IMR-90 (cell line): ENCODE measurements at regions not wholly inside any gene's neighbourhood (a gene's known extent, or its start where the extent isn't known, plus 50 kb on each side); places are given as distances from the start of the nearest gene placed in this dataset.

Experiments
- ATAC-seq: fragments of 200-7000 bp; cut with Tn5 transposase; 2 replicates; pipeline ENCODE4 v1.9.1; 2020; ENCODE audit warnings: low read depth, mild to moderate bottlenecking, moderate library complexity
- BruUV-seq: library from RNA; stranded (reverse); fragments of 400-500 nt; replicated peaks from 2 replicates; lab custom pipeline; 2021; lab: Mats Ljungman, UMichigan
- CTCF ChIA-PET: fragments of 300-600 bp; formaldehyde crosslinking; extraction: SDS; loops from one replicate; lab custom pipeline; 2021; ENCODE audit warnings: antibody characterized with exemption; lab: Yijun Ruan, JAX
- POLR2A ChIA-PET: fragments of 300-600 bp; sonication (Branson Sonifier 250); formaldehyde crosslinking; loops from one replicate; lab custom pipeline; 2022; ENCODE audit warnings: antibody characterized with exemption; ENCODE audit not compliant: unreplicated experiment; lab: Charles Lee
- DNase-seq: peaks from one replicate; pipeline ENCODE4 v3.0.0; 2013
- H2AFZ ChIP-seq: replicated peaks from 2 replicates; pipeline ENCODE3; 2013; ENCODE audit warnings: low read length, mild to moderate bottlenecking; ENCODE audit not compliant: poor library complexity
- H2AK5ac ChIP-seq: 2 replicates; pipeline ENCODE4 v1.6.1; 2013; ENCODE audit warnings: low read depth, low read length, inconsistent platforms
- H2AK9ac ChIP-seq: replicated peaks from 2 replicates; pipeline ENCODE3; 2013; ENCODE audit warnings: mild to moderate bottlenecking, low read depth, low read length, moderate library complexity; ENCODE audit not compliant: poor library complexity
- H2BK120ac ChIP-seq: 2 replicates; pipeline ENCODE4 v1.6.1; 2013; ENCODE audit warnings: low read depth, low read length, inconsistent platforms
- H2BK15ac ChIP-seq: 3 replicates; pipeline ENCODE4 v1.6.1; 2013; ENCODE audit warnings: low read depth, low read length, inconsistent platforms
- H2BK20ac ChIP-seq: 2 replicates; pipeline ENCODE4 v1.6.1; 2013; ENCODE audit warnings: low read depth, mild to moderate bottlenecking, inconsistent platforms, low read length, moderate library complexity
- H2BK5ac ChIP-seq: 2 replicates; pipeline ENCODE4 v1.6.1; 2013; ENCODE audit warnings: mild to moderate bottlenecking, low read depth, low read length, inconsistent platforms; ENCODE audit not compliant: poor library complexity, severe bottlenecking
- H3K14ac ChIP-seq: replicated peaks from 2 replicates; pipeline ENCODE4 v1.6.1; 2013; ENCODE audit warnings: low read depth, low read length, inconsistent platforms
- H3K18ac ChIP-seq: 2 replicates; pipeline ENCODE4 v1.6.1; 2013; ENCODE audit warnings: low read depth, low read length, control low read depth
- H3K23ac ChIP-seq: 2 replicates; pipeline ENCODE4 v1.6.1; 2013; ENCODE audit warnings: low read depth, low read length, inconsistent platforms
- H3K27ac ChIP-seq: 2 replicates; pipeline ENCODE4 v1.5.1; 2013; ENCODE audit warnings: mild to moderate bottlenecking, control low read depth, low read length; ENCODE audit not compliant: insufficient read depth
- H3K27me3 ChIP-seq: 2 replicates; pipeline ENCODE4 v1.6.1; 2013; ENCODE audit warnings: low read length; ENCODE audit not compliant: control insufficient read depth, insufficient read depth
- H3K36me3 ChIP-seq: 2 replicates; pipeline ENCODE4 v1.6.1; 2013; ENCODE audit warnings: low read length, mixed read lengths; ENCODE audit not compliant: control insufficient read depth, insufficient read depth
- H3K4ac ChIP-seq: 2 replicates; pipeline ENCODE4 v1.6.1; 2013; ENCODE audit warnings: low read depth, low read length, inconsistent platforms
- H3K4me1 ChIP-seq: 2 replicates; pipeline ENCODE4 v1.6.1; 2013; ENCODE audit warnings: low read length, mixed read lengths; ENCODE audit not compliant: control insufficient read depth, insufficient read depth
- H3K4me2 ChIP-seq: 2 replicates; pipeline ENCODE4 v1.6.1; 2013; ENCODE audit warnings: low read depth, mild to moderate bottlenecking, control low read depth, low read length, moderate library complexity
- H3K4me3 ChIP-seq: 2 replicates; pipeline ENCODE4 v1.5.1; 2013; ENCODE audit warnings: low read depth, mild to moderate bottlenecking, control low read depth, low read length, moderate library complexity; ENCODE audit not compliant: insufficient read depth
- H3K56ac ChIP-seq: 2 replicates; pipeline ENCODE4 v1.6.1; 2013; ENCODE audit warnings: low read length, inconsistent platforms; ENCODE audit not compliant: insufficient read depth; ENCODE audit errors: extremely low read depth
- H3K79me1 ChIP-seq, 2 experiments: 2 replicates each; pipeline ENCODE4 v1.6.1; 2013; ENCODE audit warnings: low read length in 2 of 2, inconsistent platforms in 1 of 2, low read depth in 1 of 2
- H3K9ac ChIP-seq: 2 replicates; pipeline ENCODE4 v1.6.1; 2013; ENCODE audit warnings: low read depth, low read length, control low read depth
- H3K9me1 ChIP-seq: 2 replicates; pipeline ENCODE4 v1.6.1; 2013; ENCODE audit warnings: low read length, inconsistent platforms; ENCODE audit not compliant: insufficient read depth
- H3K9me3 ChIP-seq: 2 replicates; pipeline ENCODE4 v1.6.1; 2013; ENCODE audit warnings: low read length; ENCODE audit not compliant: control insufficient read depth, insufficient read depth
- H4K20me1 ChIP-seq: 2 replicates; pipeline ENCODE4 v1.6.1; 2013; ENCODE audit warnings: low read length, inconsistent platforms; ENCODE audit not compliant: insufficient read depth
- H4K5ac ChIP-seq: 2 replicates; pipeline ENCODE4 v1.6.1; 2013; ENCODE audit warnings: mild to moderate bottlenecking, low read depth, low read length, control low read depth
- H4K8ac ChIP-seq, 2 experiments: 2 replicates each; pipeline ENCODE4 v1.6.1; 2013; ENCODE audit warnings: low read depth in 2 of 2, low read length in 2 of 2, control low read depth in 1 of 2, inconsistent platforms in 1 of 2
- H4K91ac ChIP-seq: 2 replicates; pipeline ENCODE4 v1.6.1; 2013; ENCODE audit warnings: low read depth, low read length, inconsistent platforms; ENCODE audit not compliant: insufficient read depth
- CEBPB ChIP-seq: IDR thresholded peaks from 2 replicates; pipeline ENCODE4 v1.6.1; 2012; ENCODE audit warnings: low read depth, low read length, improper control_type of control experiment
- FOS ChIP-seq: fragments of 150-350 bp; IDR thresholded peaks from 2 replicates; pipeline ENCODE4 v1.6.1; 2016; ENCODE audit warnings: low read depth, low read length
- MAZ ChIP-seq: IDR thresholded peaks from 2 replicates; pipeline ENCODE4 v1.6.1; 2012; ENCODE audit warnings: low read depth, mild to moderate bottlenecking, low read length, improper control_type of control experiment, moderate library complexity, borderline replicate concordance
- NFE2L2 ChIP-seq: fragments of 150-350 bp; IDR thresholded peaks from 2 replicates; pipeline ENCODE4 v1.6.1; 2016; ENCODE audit warnings: low read depth, mild to moderate bottlenecking, low read length
- RAD21 ChIP-seq: IDR thresholded peaks from 2 replicates; pipeline ENCODE4 v1.6.1; 2012; ENCODE audit warnings: low read length, improper control_type of control experiment
- RCOR1 ChIP-seq: IDR thresholded peaks from 2 replicates; pipeline ENCODE4 v1.6.1; 2012; ENCODE audit warnings: mild to moderate bottlenecking, low read length, improper control_type of control experiment; ENCODE audit not compliant: insufficient replicate concordance
- WGBS, 2 experiments: methylation state at CpG; one replicate each; pipeline versions ENCODE4 v1.1.5 to v1.1.7; 2013; ENCODE audit warnings: missing lambda C conversion rate in 2 of 2; ENCODE audit not compliant: insufficient read length in 1 of 2; ENCODE audit errors: extremely low coverage in 2 of 2; 5-methylcytosine and 5-hydroxymethylcytosine counted together
- dilution Hi-C: fragments of 300-500 bp; cut with HindIII; formaldehyde crosslinking; loops from one replicate; pipeline ENCODE4 v1.14.3; 2018; ENCODE audit warnings: low sequenced_read_pairs; ENCODE audit not compliant: unreplicated experiment
- in situ Hi-C: fragments of 300-500 bp; cut with MboI; formaldehyde crosslinking; loops from 3 replicates; pipeline ENCODE4 v1.14.3; 2019; ENCODE audit warnings: low sequenced_read_pairs, inconsistent platforms, mixed read lengths
- intact Hi-C: fragments of 100-400 bp; cut with micrococcal nuclease; formaldehyde crosslinking; loops from 2 replicates; pipeline ENCODE4 v1.10.0; 2022
- TF ChIP-seq, protein P1 (sequence below): fragments of 150-350 bp; IDR thresholded peaks from 2 replicates; pipeline ENCODE4 v1.6.1; 2017; ENCODE audit warnings: mild to moderate bottlenecking, antibody characterized with exemption, low read length, low read depth

DNA sequence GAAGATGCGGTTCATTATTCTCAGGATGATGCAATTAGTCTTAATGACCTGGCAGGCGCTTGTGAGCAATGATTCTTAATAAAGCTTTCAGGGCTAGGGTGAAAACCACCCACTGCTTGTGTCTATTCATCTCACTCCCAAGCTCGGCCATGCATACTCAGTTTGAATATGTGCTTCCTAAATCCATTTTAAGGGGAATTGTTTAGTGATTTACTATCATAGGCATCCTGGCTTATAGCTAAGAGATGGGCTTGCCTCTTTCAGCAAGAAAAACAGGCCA, 141.1 kb upstream of the SLC24A3 start:
- Histone ChIP-seq H3K23ac (no peak overlapping the region), H3K9me3 (peaks cover 21% of the 10 kb centered on the region), H3K36me3 (no peaks in the 10 kb centered on the region), H3K18ac (no peak overlapping the region), H3K9ac (no peak overlapping the region), H3K9me1 (no peaks in the 10 kb centered on the region), H2AK5ac (no peak overlapping the region), H4K8ac (no peak overlapping the region), H2BK120ac (no peak overlapping the region), H3K27me3 (no peaks in the 10 kb centered on the region), H3K56ac (no peak overlapping the region), H3K4me2 (no peak overlapping the region), H4K91ac (no peak overlapping the region), H3K4me1 (no peaks in the 10 kb centered on the region), H2BK20ac (no peak overlapping the region), H4K20me1 (no peaks in the 10 kb centered on the region), H2AK9ac (no peak overlapping the region), H2AFZ (no peak overlapping the region), H3K79me1 (no peaks in the 10 kb centered on the region), H3K4me3 (no peak overlapping the region), H3K27ac (no peak overlapping the region), H2BK15ac (no peak overlapping the region), H3K4ac (no peak overlapping the region), H2BK5ac (no peak overlapping the region), H4K5ac (no peak overlapping the region), H3K14ac (no peak overlapping the region)
- intact Hi-C loops (no loop called here), in situ Hi-C loops (no loop called here), dilution Hi-C loops (no loop called here)
- no TSS peak for BruUV-seq
- POLR2A ChIA-PET: no interaction called here
- no peak for TF ChIP-seq RAD21
- TF ChIP-seq, protein P1, sequence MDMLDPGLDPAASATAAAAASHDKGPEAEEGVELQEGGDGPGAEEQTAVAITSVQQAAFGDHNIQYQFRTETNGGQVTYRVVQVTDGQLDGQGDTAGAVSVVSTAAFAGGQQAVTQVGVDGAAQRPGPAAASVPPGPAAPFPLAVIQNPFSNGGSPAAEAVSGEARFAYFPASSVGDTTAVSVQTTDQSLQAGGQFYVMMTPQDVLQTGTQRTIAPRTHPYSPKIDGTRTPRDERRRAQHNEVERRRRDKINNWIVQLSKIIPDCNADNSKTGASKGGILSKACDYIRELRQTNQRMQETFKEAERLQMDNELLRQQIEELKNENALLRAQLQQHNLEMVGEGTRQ: no peak
- no peak for TF ChIP-seq FOS
- TF ChIP-seq NFE2L2: no peak
- no peak for TF ChIP-seq MAZ
- no peak for TF ChIP-seq CEBPB
- TF ChIP-seq RCOR1: no peak
- DNase-seq (no peak), ATAC-seq (no peak)
- CTCF ChIA-PET: no interaction called here
- WGBS, 2 experiments: no CpG with 5 or more reads among the region's 3 CpGs
